ENCODE measurements at regions not wholly inside any gene's neighbourhood (a gene's known extent, or its start where the extent isn't known, plus 50 kb on each side); places are given as distances from the start of the nearest gene placed in this dataset.
"Not testable (repeated sequence)": the region's sequence is repeated elsewhere in the genome, so short reads cannot be mapped to it uniquely, and the experiment has no call there.

- DNase-seq = no peak
These were observed 74.0 kb downstream of the GATA3 start for GRCh38 chr10:8128511-8128910.

DNA sequence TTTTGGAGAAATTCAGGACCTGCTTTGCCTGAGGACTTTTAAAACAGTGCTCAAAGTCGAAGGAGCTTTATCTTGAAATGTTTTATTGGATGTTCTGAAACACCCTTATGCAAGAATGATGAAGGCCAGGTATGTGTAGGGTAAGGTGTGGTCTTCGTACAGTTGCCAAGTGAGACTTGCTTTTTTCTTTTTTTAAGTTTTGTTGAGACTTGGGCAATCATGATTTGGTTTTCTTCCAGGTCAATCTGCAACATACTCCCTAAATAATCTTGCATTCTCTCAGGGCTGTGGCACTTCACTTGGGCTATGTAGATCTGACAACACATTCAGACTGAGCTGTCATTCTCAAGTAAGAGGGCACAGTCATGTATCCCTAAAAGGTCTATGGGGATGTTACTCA is 75.0 kb downstream of the GATA3 start:
- no peak for DNase-seq

DNA sequence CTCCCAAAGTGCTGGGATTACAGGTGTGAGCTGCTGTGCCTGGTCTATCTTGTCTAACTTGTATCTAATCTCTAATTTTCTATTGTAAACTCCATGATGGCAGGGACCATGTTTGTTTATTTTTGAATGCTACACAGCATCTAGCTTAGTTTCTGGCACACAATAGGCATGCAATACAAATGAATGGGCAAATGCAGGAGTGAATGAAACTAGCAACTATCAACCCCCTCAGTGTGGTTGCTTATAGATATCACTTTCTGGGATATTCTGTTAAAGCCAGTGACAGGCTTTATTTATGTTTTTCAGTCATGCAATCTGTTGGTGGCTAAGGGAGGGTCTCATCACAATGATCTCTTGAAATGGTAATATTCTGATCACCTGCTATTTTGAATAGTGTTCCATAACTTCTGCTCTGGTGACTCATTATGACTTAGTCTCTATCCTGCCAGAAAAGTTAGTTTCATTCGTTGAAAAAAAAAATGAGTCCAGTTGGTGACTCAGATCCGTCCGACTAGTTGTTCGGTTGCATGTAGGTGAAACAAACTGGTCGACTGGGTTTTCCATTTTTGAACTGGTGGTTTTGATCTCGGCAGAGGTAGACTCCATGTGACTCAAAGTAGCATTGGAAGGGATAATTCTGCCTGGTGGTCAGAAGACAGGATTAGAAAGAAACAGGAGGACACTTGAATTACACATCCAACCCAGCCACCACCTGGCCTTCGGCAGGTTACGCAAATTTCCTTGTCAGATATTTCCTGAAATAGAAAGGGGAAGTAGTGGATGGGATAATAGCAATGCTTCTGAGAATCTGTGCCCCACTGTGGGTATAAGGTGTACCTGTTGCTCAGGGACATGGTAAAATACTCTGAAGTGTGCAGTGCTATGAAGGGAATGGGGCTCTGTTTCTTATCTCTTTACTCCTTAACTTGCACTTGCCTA is 76.8 kb downstream of the GATA3 start:
- no peak for DNase-seq

DNA sequence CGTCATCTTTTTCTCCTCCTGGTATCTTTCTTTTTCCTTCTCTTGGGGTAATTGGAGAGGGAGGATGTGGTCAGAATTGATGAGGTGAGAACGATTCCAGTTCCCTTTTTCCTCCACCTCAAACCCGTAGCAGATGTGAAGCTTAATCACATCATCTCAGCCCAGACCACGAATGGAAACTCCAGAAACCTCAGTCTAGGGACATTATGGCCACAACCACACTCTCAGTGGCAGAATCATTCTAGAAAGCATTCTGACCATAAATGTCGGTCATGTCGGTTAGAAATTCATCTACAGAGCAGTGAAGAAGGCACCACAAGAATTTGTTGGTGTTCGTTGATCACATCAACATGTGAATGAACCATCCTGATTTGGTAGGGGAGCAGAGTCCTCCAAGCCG is 78.7 kb downstream of the GATA3 start:
- DNase-seq = no peak

GRCh38 chr10:8136736-8137135 is 82.2 kb downstream of the GATA3 start:
- no peak for DNase-seq

DNA sequence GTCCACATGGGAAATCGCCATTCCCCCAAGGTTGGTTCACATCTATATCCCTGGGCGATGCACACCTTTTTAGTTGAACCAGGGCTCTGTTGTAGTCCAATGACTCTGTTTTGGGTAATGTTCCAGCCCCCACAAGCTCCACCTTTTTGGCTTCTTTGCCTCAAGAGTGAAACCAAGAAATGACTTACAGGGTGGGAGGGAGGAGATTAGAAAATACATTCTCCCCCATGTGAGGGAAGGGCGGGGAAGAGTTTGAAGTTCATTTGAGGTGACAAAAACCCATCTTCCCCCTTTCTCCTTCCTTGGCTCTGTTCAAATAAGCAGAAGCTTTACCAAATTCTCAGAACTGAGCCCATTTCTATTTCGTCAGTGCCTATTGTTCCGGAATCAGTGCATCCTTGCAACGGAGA is 82.8 kb downstream of the GATA3 start:
- no peak for DNase-seq

DNA sequence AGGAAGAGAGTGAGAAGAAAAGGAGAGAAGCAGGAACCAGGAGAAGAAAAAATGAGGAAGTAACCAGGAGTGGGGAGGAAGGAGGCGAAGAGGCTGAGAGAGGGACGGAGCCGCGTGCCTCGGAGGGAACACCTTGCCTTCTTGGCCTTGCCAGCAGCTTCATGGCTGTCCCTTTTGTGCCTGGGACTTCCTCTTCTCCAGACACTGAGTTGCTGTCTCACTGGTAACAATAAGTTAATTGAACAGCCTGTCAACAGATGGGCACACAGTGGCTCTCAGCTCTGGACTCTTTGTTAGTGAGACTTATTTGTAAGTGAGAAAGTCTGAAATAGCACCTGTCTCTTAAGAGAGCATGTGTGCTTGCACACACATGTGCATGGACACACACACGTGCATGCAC is 83.2 kb downstream of the GATA3 start:
- DNase-seq = no peak

DNA sequence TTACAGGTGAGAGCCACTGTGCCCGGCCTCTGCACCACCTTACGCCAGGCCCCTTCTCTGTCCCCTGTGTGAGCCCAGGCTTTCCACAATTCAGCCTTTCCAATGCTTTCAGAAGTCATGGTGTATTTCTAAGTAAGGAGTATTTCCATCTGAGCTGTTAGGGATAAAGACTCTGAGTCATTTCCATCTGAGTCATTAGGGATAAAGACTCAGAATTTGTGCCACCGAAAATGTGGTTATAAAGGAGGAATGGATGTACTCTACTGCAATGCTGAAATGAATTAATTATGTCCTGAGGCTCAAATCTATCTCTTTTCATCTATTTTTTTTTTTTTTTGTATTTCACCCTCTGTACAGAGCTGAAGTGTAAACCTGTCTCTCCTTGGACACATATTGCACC is 84.0 kb downstream of the GATA3 start:
- DNase-seq = no peak

- no peak for DNase-seq
These were observed 90.0 kb downstream of the GATA3 start for GRCh38 chr10:8144496-8144895.

DNA sequence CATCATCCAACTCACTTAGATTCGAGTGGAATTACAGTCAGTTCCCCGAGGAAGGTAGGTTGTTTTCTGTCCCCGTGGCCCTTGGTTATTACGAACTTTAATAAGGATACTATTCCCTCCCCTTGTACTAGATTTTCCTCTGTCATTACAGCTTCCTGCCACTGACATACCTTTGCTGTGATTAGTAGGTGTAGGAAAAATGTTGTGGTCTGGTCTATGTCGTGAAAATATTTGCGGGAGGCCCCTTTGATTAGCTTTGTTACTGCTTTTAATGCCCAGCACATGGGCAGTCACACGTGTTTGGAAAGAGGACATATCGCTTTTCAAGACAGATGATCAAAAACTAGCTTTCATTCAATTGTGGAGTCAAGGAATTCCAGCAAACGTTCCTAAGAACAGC is 92.2 kb downstream of the GATA3 start:
- DNase-seq = no peak

GRCh38 chr10:8149991-8150390 is 95.5 kb downstream of the GATA3 start:
- no peak for DNase-seq

- no peak for DNase-seq
These were observed 96.0 kb downstream of the GATA3 start for GRCh38 chr10:8150401-8150905.

GRCh38 chr10:8151086-8151485 is 96.6 kb downstream of the GATA3 start:
- no peak for DNase-seq

- DNase-seq = no peak
These were observed 102.4 kb downstream of the GATA3 start for GRCh38 chr10:8156918-8157317.

DNA sequence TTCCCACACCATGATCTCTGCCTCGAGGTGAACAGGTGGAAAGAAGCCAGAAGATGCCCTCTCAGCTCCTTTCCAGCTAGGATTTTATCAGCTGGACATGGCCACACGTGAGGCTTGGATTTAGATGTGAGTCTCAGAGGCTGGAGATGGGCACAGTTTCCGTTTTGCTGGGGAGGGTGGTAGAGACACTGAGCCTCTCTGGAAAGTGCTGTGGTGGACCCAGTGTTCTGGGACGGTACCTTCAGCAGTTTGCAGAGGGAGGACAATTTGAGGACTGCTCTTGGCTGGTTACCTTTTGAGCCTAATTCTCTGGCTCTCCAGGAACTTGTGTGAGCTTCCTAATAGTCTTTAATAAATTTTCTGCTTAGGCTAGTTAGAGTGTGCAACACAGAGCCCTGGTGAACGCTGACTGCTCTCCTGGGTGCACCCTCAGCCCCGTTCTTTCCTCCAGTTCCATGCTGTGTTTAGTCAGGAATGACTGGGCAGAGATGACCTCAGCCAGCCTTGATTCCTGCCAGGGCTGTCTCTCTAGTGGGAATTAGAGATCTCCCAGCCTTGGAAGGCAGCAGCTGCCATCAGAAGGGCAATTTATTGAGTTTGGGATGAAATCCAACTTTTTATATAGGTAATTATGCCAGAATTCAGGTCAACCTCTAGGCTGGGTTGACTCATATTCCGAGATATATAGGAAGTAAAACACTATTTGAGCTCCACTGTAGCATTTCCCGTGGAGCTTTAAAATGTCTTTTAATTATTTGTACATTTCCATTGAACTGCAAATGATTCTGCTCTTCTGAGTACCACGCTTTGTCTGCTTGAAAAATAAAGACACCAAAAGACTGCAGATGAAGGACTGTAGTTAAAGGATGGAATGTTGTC is 103.9 kb downstream of the GATA3 start:
- no peak for DNase-seq

GRCh38 chr10:8159341-8160165 is 105.1 kb downstream of the GATA3 start:
- DNase-seq = peak; percentile 11

DNA sequence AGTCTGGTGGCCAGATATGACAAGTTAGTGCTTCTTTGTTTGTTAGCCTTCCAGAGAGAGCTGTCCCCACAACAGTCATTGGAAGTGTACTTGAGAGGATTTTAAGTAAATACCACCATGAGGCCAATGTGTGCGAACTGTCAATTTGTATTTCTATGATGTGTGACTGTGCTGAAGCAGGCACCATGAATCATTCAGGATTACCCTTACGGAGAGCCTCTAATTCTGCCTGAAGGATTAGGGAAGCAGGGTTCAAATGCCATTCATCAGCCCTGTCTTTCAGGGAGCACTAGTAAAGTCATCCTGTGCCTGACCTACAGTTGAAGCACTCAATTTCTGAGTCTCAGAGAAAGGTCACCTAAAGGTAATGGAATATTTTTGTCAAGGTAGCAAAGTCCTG is 109.3 kb downstream of the GATA3 start:
- DNase-seq = peak; percentile 60

- DNase-seq = not testable (repeated sequence)
These were observed 110.2 kb downstream of the GATA3 start for GRCh38 chr10:8164640-8165039.

- DNase-seq = no peak
These were observed 114.3 kb downstream of the GATA3 start for GRCh38 chr10:8168836-8169235.

DNA sequence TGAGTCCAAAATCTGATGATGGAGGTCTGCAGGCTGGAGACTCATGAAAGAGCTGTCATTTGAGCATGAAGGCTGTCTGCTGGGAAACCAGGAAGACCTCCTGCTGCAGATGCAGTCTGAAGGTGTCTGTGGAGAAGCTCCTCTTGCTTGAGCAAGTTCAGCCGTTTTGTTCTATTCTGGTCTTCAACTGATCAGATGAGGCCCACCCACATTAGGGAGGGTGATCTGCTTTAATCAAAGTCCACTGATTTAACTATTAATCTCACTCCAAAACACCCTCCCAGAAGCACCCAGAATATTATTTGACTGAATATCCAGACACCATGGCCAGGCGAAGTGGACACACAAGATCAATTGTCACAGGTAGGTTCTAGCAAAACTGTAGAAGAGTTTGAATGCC is 116.5 kb downstream of the GATA3 start:
- no peak for DNase-seq

- DNase-seq = no peak
These were observed 118.1 kb downstream of the GATA3 start for GRCh38 chr10:8172604-8173003.

GRCh38 chr10:8173243-8173865 is 118.9 kb downstream of the GATA3 start:
- DNase-seq = no peak

Measured in DMS53 (cell line).